ENCODE measurements at regions not wholly inside any gene's neighbourhood (a gene's known extent, or its start where the extent isn't known, plus 50 kb on each side); places are given as distances from the start of the nearest gene placed in this dataset.

DNA sequence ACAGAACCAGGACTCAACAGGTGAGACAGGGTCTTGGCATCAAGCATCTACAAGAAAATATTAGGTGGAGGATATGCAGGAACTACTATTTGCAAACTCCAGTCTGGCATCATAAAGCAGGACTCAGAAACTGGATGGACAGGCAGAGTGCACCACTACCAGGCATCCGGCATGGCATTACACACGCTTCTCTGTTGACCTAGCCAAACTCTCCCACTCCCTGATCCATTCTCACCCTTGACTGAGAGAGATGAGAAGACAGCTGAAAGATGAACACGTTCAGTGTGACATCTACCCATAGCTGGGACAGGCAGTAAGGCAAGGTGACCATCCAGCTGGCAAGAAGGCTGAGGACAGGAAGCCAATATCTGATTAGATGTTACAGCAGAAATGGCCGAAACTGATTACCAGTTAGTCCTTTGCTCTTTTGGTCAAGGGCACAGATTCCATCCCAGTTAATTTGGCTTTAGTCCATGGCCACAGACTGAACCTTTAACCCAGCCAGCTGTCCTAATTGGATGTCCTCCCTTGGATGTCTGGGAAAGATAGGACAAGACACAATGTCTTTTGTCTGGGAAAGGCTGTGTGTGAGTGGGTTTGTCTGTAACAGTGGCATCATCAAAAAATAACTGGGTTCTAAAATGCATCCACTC is 71.6 kb downstream of the BBS10 start:
- H3K4me3 Mint-ChIP-seq = no peak overlapping the region
- Histone ChIP-seq H3K4me3 (ENCODE audit: low read length) (no peak overlapping the region), H3K27ac (ENCODE audit: low read depth in 1 of 2, low read length in 2 of 2) (no peak overlapping the region), H3K27me3 (ENCODE audit: control insufficient read depth in 1 of 2, insufficient read depth in 2 of 2, low read length in 2 of 2) (peaks cover 0 to 8% of the 10 kb centered on the region in 2 experiments), H3K36me3 (ENCODE audit: insufficient read depth, low read length) (no peaks in the 10 kb centered on the region), H3K4me1 (ENCODE audit: insufficient read depth, low read length) (no peaks in the 10 kb centered on the region), H3K9me3 (ENCODE audit: control insufficient read depth in 1 of 2, insufficient read depth in 1 of 2, low read length in 2 of 2) (no peaks in the 10 kb centered on the region)
- no peaks in the 10 kb centered on the region for H3K36me3 Mint-ChIP-seq (ENCODE audit: low read depth)
- TF ChIP-seq, protein P1, sequence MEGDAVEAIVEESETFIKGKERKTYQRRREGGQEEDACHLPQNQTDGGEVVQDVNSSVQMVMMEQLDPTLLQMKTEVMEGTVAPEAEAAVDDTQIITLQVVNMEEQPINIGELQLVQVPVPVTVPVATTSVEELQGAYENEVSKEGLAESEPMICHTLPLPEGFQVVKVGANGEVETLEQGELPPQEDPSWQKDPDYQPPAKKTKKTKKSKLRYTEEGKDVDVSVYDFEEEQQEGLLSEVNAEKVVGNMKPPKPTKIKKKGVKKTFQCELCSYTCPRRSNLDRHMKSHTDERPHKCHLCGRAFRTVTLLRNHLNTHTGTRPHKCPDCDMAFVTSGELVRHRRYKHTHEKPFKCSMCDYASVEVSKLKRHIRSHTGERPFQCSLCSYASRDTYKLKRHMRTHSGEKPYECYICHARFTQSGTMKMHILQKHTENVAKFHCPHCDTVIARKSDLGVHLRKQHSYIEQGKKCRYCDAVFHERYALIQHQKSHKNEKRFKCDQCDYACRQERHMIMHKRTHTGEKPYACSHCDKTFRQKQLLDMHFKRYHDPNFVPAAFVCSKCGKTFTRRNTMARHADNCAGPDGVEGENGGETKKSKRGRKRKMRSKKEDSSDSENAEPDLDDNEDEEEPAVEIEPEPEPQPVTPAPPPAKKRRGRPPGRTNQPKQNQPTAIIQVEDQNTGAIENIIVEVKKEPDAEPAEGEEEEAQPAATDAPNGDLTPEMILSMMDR (IDR thresholded peaks at IDR 0.05) = no peak
- H3K9me3 Mint-ChIP-seq = no peaks in the 10 kb centered on the region
- ChIA-PET POLR2A (no interaction called here), CTCF (no interaction called here)
- intact Hi-C loops (cut with DNase I, micrococcal nuclease) = no loop called here
- H3K4me1 Mint-ChIP-seq (ENCODE audit: low read depth) = no peaks in the 10 kb centered on the region
- ATAC-seq (ENCODE audit: poor library complexity) (no peak), DNase-seq (no peak)
- peaks cover 19% of the 10 kb centered on the region for H3K27me3 Mint-ChIP-seq
- H3K27ac Mint-ChIP-seq = no peak overlapping the region

DNA sequence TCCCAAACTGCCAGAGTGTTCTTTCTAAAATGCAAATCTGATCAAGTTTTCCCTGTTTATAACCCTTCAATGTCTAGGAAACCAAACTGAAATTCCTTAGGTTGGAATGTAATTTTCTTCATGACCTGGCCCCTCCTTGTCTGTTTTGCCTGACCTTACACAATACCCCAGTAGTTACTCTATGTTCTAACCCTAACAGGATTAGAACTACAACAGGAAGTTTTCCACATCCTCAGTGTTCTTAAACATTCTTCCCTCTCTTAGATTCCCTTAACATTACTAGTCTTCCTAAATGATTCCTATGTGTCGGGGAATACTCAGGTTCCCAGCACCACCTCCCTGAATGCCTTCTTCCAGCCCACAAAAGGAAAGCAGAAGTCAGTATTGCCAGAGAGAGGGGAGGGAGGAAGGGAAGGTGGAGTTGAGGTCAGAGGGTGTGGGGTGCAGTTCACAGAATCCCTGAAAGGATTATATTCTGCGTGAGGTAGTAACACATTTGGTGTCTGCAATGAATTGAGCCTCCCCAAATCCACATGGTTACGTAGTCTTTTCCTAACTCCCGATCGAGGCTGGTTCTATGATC is 72.6 kb downstream of the BBS10 start:
- H3K27ac Mint-ChIP-seq = no peak overlapping the region
- H3K4me3 ChIP-seq (ENCODE audit: low read length) = no peak overlapping the region
- H3K9me3 Mint-ChIP-seq = no peaks in the 10 kb centered on the region
- no peaks in the 10 kb centered on the region for H3K4me1 ChIP-seq (ENCODE audit: insufficient read depth, low read length)
- ChIA-PET CTCF (no interaction called here), POLR2A (no interaction called here)
- peaks cover 13% of the 10 kb centered on the region for H3K27me3 Mint-ChIP-seq
- DNase-seq (no peak), ATAC-seq (ENCODE audit: poor library complexity) (no peak)
- H3K27ac ChIP-seq (ENCODE audit: low read depth in 1 of 2, low read length in 2 of 2) = no peak overlapping the region
- H3K9me3 ChIP-seq (ENCODE audit: control insufficient read depth in 1 of 2, insufficient read depth in 1 of 2, low read length in 2 of 2) = no peaks in the 10 kb centered on the region
- no peaks in the 10 kb centered on the region for H3K4me1 Mint-ChIP-seq (ENCODE audit: low read depth)
- peaks cover 0 to 8% of the 10 kb centered on the region in 2 experiments for H3K27me3 ChIP-seq (ENCODE audit: control insufficient read depth in 1 of 2, insufficient read depth in 2 of 2, low read length in 2 of 2)
- intact Hi-C loops (cut with DNase I, micrococcal nuclease) = no loop called here
- no peaks in the 10 kb centered on the region for H3K36me3 ChIP-seq (ENCODE audit: insufficient read depth, low read length)
- no peak overlapping the region for H3K4me3 Mint-ChIP-seq
- no peaks in the 10 kb centered on the region for H3K36me3 Mint-ChIP-seq (ENCODE audit: low read depth)
- TF ChIP-seq, protein P1 (IDR thresholded peaks at IDR 0.05) = no peak

DNA sequence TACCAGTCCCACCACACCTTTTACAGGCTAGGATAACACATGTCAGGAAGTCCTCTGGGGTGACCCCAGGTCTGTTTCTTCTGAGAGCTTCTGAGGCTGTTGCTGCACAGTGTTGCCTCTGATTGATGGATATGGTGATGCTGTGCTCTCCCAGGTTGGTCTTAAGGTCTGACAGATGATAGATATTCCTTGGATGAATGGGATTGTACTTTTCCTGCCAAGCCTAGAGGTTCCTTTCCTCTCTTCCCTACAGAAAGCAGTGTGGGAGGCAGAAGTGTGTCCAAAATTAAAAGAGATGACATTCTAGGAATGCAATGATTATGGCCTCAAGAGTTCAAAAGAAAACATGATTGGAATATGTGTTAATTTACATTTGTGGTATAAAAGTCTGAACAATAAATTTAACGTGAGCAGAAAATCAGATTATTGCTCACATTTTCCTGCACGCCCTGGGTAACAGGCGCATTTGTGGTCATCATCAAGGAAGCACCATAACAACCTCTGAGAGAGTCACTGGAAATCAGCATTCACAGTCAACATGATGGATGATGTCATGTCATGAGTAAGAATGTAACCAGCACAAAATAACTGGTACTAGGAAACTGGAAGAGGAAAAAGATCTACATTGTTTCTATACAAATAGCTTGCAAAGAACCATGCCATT is 73.7 kb downstream of the BBS10 start:
- H3K27me3 Mint-ChIP-seq = peaks cover 11% of the 10 kb centered on the region
- no peak overlapping the region for H3K4me3 ChIP-seq (ENCODE audit: low read length)
- ChIA-PET POLR2A (no interaction called here), CTCF (no interaction called here)
- intact Hi-C loops (cut with DNase I, micrococcal nuclease) = no loop called here
- no peaks in the 10 kb centered on the region for H3K36me3 Mint-ChIP-seq (ENCODE audit: low read depth)
- DNase-seq (no peak), ATAC-seq (ENCODE audit: poor library complexity) (no peak)
- peaks cover 2 to 8% of the 10 kb centered on the region in 2 experiments for H3K27me3 ChIP-seq (ENCODE audit: control insufficient read depth in 1 of 2, insufficient read depth in 2 of 2, low read length in 2 of 2)
- no peak overlapping the region for H3K27ac Mint-ChIP-seq
- H3K9me3 Mint-ChIP-seq = no peaks in the 10 kb centered on the region
- TF ChIP-seq, protein P1 (IDR thresholded peaks at IDR 0.05) = no peak
- H3K27ac ChIP-seq (ENCODE audit: low read depth in 1 of 2, low read length in 2 of 2) = no peak overlapping the region
- H3K4me1 Mint-ChIP-seq (ENCODE audit: low read depth) = no peaks in the 10 kb centered on the region
- H3K36me3 ChIP-seq (ENCODE audit: insufficient read depth, low read length) = no peaks in the 10 kb centered on the region
- no peaks in the 10 kb centered on the region for H3K4me1 ChIP-seq (ENCODE audit: insufficient read depth, low read length)
- H3K9me3 ChIP-seq (ENCODE audit: control insufficient read depth in 1 of 2, insufficient read depth in 1 of 2, low read length in 2 of 2) = no peaks in the 10 kb centered on the region
- no peak overlapping the region for H3K4me3 Mint-ChIP-seq
